Dermis microvascular lymphatic vessel endothelial cell (primary cell): ENCODE measurements at regions not wholly inside any gene's neighbourhood (a gene's known extent, or its start where the extent isn't known, plus 50 kb on each side); places are given as distances from the start of the nearest gene placed in this dataset.
"Not testable (repeated sequence)": the region's sequence is repeated elsewhere in the genome, so short reads cannot be mapped to it uniquely, and the experiment has no call there.

ENCODE experiments used
- DNase-seq, 2 donors: peaks; one replicate each; pipeline versions ENCODE4 v3.0.0 to v3.0.0-alpha.2; 2010; ENCODE audit warnings: low read depth in 2 of 2

DNA sequence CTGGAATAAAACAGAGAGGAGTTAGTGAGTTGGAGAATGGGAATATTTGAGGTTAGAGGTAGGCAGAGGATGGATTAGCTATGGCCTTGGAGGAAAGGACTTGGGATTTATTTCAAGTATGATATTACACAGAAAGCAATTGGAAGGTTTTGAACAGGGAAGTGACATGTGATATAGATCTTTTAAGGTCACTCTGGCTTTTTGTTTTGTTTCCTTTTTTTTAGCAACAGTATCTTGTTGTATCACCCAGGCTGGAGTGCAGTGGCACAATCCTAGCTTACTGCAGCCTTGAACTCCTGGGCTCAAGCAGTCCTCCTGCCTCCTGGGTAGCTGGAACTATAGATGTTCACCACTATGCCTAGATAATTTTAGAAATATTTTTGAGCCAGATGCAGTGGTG lies 190.3 kb downstream of the UTRN start:
- no peak for DNase-seq

DNA sequence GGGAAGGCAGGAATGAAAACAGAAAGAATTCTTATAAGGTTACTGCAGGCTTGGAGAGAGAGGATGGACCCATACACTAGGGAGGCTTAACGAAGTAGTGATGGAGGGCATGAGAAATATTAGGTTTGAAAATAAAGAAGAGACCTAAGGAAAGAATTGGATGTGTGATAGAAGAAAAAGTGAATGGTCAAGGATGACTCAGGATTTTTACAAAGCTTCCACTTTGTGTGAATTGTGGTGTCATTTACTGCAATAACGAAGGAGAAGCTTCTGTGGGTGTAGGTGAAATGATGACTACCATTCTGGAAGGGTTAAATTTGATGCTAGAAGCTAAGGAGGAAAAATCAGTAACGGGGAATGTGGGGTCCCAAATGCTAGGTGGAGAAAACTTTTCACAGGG lies 191.2 kb downstream of the UTRN start:
- DNase-seq, result no peak

DNA sequence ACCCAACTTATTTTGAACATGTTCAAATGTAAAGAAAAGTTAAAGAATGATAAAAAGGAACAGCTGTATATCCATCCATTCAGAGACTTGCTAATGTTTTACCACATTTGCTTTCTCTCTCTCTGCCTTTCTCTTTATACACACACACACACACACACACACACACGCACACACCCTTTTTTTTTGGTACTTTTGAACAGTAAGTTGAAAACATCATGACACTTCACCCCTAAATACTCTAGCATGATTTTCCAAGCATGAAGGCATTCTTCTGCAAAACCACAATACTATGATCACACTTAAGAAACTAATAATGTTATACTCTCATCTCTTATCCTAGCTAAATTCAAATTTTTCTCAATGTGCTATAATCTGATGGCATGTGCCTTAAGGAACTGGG lies 192.3 kb downstream of the UTRN start:
- DNase-seq, result no peak

DNA sequence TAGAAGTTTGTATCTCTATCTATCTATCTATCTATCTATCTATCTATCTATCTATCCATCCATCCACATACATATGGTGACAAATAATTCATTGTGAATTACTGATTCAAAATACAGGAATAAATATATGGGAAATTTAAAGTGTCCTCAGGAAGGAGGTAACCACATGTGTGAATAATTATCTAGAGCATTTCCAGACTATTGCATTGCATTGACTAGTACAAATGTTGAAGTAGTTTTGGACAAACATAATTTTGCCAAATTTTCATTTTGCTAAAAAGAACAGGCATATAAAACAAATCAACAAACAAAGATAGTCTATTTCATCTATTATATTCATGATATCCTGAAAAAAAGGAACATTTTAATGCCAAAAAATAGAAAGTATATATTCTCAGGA lies 192.7 kb downstream of the UTRN start:
- no peak for DNase-seq

DNA sequence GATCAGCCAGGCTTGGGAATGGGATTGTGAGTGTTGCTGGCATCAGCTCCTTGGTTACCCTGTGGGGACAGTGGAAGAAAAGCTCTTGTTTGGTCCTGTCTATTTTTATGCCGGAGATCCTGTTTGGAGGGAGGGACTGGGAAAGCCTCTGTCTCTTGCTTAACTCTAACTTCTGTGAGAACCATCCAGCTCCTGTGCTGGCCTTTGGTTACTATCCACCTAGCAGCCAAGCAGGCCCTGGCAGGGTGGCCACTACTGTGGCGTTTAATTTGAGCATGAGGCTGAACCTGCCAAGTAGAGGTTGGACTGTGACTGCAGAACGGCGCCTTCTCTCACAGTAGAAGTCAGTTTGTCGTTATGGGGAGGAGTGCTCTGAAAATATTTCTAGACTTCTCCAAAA lies 193.3 kb downstream of the UTRN start:
- DNase-seq, result no peak

DNA sequence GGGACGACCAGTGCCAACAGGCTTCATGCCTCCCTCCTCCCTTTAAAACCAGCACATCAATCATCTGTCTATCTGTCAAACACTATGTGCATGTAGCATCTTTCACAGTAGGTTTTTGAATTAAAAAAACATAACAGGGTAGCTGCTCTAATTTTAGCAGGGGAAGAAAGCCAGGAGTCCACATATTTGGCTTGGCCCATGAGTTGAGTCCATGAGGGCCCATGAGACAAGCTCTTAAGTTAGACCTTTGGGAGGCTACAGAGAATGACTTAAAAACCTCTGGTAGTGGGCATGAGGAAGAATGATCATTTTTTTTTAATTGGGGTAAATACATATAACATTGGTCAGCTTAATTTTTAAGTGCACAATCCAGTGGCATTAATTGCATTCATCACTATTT lies 194.9 kb downstream of the UTRN start:
- DNase-seq, result no peak

DNA sequence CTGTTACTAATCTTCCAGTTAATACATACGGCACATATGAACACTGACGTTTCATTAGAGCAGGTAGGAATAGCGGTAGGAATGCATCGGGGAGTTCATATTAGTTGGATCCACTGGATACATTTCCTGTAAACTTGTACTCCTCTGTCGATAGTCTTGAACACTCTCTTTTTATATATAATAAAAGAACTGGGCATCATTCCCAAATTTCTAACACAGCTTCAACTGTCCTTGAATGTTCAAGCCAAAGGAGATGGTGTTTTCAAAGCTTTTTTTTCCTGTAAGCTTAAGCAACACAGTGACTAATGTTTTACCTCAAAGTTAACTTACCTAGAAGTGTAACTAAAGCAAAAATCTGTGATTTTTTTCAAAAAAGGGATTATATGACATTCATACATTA lies 195.3 kb downstream of the UTRN start:
- DNase-seq, result no peak

DNA sequence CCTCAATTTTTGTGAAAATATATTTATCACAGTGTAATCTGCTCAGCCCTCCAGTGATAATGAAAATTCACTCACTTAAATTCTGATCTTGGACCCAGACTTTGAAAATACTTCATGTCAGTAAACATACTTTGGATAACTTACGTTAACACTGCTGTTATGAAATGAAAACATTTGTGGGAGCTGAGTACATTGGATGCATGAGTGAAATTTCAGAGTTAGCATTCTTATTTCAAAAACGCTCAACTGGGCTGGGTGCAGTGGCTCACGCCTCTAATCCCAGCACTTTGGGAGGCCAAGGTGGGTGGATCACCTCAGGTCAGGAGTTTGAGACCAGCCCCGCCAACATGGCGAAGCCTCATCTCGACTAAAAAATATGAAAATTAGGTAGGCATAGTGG lies 196.4 kb downstream of the UTRN start:
- no peak for DNase-seq

DNA sequence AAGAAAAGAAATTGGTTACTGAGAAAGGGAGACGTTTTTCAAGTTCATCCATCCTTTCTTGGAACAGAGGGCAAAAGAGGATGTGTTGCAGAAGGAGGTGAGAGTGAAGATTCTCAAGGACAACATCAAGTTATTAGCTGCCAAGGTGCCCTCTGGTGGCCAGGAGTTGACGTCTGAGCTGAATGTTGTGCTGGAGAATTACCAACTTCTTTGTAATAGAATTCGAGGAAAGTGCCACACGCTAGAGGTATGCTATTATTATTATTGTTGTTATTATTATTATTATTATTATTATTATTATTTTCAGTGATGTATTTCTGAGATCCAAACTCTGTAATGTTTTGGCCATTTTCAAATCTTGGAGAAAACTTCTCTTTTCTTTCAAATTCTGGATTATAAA lies 197.0 kb downstream of the UTRN start:
- DNase-seq, result peak; percentile 35 to 78

DNA sequence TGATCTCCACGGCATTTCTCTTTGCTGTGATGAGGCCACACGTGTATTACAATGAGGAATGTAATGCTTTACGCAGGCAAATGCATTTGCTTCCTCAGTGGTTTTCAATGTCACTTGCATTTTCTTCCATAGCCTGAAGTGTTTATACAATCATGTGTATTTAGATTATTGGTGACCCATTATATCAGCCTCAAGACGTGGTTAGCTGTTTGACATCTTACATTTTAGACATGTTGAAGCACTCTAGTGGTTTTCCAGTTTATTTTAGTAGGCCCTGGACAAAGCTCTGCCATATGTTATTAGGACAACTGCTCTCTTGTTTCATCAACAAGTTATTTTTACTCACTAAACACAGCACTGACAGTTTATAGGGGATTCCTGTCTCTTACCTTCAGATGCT lies 200.4 kb downstream of the UTRN start:
- DNase-seq, result no peak

DNA sequence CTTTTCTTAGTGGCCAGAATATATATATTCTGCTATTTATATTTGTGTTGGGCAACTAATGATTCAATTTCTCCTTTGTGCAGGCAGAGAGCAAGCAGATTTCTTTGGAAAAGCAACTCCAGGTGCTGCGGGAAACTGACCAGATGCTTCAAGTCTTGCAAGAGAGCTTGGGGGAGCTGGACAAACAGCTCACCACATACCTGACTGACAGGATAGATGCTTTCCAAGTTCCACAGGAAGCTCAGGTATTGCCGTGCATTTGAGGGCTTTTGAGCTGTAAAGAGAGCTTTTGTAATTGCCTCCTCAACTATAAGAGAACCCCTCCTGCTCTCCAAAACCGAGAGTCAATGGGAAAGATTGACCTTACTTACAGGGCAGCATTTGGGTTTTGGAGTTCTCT lies 203.5 kb downstream of the UTRN start:
- no peak for DNase-seq

DNA sequence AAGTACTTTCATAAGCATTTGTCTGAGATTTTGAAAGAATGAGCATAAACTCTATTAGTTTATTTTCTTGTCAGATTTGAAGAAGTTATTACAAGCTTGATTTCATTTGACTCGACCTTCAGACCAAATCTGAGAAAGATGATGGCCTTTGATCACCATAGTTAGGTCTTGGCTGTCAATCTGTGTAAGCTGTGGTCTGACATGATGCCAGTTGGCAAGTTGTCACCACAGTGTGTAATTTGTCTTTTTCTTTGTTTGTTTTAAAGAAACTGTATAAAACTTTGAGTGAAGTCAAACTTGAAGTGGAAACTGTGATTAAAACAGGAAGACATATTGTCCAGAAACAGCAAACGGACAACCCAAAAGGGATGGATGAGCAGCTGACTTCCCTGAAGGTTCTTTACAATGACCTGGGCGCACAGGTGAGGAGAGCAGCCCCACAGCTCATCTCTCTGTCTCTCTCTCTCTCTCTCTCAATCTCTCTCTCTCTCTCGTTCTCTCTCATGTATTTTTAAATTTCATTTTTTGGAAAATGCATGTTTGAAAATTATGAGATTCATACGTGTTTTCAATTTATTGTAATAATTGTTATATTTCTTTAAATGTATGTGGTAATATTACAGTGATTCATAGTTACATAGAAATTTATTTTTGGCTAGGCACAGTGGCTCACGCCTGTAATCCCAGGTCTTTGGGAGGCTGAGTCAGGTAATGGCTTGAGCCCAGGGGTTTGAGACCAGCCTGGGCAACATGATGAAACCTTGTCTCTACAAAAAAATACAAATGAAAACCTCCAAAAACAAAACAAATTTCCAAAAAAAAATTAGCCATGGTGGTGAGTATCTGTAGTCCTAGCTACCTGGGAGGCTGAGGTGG lies 208.1 kb downstream of the UTRN start:
- peak; percentile 26 to 55 for DNase-seq

DNA sequence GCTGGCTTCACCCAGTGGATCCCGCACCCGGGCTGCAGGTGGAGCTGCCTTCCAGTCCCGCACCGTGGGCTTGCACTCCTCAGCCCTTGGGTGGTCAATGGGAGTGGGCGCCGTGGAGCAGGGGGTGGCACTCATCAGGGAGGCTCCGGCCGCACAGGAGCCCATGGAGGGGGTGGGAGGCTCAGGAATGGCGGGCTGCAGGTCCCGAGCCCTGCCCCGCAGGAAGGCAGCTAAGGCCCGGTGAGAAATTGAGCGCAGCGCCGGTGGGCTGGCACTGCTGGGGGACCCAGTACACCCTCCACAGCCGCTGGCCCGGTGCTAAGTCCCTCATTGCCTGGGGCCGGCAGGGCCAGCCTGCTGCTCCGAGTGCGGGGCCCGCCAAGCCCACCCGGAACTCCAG lies 209.9 kb downstream of the UTRN start:
- not testable (repeated sequence) for DNase-seq

DNA sequence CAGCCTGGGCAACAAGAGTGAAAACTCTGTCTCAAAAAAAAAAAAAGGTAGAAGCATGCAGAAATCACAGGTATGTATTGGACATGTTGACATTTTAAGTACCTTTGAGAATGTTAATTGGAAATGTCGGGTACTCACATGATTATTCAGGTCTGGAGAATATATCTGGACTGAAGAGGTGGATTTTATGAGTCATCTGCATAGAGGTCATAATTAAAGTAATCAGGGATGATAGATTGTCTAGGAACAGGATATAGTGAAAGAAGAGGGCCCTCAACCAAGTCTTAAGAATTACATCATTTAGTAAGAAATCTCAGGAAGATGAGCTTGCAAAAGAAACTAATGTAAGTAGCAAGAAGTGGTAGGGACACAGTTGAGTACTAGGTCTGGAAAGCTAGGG lies 212.5 kb downstream of the UTRN start:
- DNase-seq, result no peak

DNA sequence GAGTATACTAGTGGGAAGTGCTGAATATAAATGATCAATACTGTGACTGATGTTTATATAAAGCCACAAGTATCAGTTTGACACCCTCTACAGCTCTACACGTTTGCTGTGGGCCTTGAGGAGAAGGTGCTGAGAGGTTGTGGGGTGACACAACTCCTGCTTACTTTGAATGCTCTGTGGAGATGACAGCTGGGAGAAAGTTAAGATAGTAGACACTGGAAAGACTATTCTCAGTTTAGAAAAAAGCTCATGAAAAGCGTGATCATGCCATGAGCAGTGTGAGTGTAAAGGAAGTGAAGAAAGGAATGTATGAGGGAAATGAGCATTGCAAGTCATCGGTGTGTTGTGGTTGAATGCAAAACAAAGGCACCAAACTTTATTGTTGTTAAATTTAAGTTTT lies 215.8 kb downstream of the UTRN start:
- peak; percentile 3 to 19 for DNase-seq

DNA sequence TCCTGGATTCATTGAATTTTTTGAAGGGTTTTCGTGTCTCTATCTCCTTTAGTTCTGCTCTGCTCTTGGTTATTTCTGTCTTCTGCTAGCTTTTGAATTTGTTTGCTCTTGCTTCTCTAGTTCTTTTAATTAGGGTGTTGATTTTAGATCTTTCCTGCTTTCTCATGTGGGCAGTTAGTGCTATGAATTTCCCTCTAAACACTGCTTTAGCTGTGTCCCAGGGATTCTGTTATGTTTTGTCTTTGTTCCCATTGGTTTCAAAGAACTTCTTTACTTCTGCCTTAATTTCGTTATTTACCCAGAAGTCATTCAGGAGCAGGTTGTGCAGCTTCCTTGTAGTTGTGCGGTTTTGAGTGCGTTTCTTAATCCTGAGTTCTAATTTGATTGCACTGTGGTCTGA lies 220.1 kb downstream of the UTRN start:
- DNase-seq, result not testable (repeated sequence)

DNA sequence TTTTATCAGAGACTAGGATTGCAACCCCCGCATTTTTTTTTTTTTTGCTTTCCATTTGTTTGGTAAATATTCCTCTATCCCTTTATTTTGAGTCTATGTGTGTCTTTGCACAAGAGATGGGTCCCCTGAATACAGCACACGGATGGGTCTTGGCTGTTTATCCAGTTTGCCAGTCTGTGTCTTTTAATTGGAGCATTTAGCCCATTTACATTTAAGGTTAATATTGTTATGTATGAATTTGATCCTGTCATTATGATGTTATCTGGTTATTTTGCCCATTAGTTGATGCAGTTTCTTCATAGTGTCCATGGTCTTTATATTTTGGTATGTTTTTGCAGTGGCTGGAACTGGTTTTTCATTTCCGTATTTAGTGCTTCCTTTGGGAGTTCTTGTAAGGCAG lies 220.9 kb downstream of the UTRN start:
- DNase-seq, result not testable (repeated sequence)

DNA sequence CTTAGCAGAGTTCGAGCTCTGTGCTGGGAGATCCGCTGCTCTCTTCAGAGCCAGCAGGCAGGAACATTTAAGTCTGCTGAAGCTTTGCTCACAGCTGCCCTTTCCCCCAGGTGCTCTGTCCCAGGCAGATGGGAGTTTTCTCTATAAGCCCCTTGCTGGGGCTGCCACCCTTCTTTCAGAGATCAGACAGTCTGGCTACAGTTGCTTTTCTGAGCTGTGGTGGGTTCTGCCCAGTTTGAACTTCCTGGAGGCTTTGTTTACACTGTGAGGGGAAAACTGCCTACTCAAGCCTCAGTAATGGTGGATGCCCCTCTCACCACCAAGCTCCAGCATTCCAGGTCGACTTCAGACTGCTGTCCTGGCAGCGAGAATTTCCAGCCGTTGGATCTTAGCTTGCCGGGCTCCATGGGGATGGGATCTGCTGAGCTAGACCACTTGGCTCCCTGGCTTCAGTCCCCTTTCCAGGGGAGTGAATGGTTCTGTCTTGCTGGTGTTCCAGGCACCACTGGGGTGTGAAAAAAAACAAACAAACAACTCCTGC lies 222.7 kb downstream of the UTRN start:
- not testable (repeated sequence) for DNase-seq

DNA sequence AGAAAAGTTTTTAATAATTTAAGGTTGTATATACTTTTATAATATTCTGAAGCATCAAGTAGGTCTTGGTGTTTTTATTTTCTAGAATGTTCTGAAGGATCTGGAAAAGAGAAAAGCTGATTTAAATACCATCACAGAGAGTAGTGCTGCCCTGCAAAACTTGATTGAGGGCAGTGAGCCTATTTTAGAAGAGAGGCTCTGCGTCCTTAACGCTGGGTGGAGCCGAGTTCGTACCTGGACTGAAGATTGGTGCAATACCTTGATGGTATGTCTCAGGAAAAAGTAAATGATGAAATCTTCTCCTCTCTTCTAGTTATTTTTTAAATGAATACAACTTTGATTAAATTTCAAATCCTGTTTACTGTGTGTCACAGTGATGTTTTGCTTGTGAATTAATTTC lies 225.7 kb downstream of the UTRN start:
- DNase-seq, result no peak

DNA sequence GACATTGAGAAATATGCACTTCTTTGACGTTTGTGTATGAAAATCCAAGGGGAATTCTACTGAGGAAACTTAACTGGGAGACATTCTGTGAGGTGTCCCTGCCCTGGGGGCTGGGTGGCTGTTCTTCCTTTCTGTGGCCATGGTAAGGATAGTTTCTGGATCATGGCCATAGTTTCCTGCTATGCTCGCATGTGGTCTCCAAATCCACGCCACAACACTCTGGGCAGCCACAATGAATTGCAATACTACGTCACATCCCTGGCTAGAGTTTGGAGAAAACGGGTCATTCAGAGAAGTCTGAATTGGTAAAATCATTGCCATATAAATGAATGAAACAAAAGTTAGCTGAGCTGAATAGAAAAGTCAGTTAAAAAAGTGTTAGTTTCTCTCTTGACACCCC lies 230.6 kb downstream of the UTRN start:
- DNase-seq, result no peak

DNA sequence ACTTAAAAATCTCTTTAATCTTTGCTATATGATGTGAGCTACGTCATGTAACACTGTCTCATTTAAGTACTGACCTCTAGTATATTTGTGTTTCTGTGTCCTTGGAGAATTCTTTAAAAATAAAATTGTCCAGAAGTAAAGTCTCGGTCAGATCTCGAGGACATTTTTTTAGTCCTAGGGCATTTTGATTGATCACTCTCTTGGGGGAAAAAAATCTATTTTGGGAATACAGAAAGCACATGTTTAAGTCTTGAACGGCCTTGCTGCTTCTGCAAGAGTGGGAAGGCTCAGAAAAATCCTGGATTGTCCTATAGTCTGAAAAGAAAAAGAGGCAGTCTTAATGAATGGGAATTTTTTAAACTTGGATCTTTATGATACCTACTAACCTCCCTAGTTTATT lies 234.3 kb downstream of the UTRN start:
- DNase-seq, result no peak

DNA sequence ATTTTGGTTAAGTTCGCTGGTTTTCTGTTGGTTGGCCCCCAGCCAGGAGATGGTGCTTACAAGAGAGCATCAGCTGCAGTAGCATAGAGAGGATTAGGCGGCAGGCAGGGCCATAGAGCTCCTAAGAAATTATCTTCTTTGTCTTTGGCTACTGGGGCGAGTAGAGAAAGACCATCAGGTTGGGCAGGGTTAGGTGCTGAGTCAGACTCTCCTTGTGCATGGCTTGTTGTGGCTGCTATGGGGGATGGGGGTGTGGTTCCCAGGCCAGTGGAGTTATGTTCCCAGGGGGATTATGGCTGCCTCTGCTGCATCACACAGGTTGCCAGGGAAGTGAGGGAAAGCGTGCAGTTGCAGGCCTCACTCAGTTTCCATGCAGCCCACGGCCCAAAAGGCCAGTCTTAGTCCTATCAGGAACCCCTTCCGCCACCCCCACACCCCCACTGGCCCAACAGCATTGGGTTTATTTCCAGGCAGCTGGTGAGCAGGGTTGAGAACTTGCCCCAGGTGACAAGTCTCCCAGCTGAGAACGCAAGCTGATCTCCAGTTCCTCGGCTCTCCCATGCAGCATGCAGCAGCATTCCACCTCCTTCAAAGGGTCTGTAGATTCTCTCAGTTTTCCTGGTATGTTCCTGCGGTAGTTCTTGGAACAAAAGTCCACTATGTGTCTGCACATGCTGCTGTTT lies 243.7 kb downstream of the UTRN start:
- DNase-seq, result no peak

DNA sequence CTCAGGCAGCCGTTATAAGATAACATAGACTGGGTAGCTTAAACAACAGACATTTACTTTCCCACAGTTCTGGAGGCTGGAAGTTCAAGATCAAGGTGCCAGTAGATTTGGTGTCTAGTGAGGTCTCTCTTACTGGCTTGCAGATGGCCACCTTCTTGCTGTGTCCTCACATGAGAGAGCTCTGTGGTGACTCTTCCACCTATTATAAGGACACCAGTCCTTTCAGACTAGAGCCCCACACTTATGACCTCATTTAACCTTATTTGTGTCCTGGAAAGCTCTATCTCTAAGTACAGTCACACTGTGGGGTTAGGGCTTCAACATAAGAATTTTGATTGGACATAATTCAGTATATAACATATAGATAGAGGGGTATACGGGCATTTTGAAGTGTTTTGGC lies 245.0 kb downstream of the UTRN start:
- DNase-seq, result no peak
